PC-9 (cell line): ENCODE measurements at regions not wholly inside any gene's neighbourhood (a gene's known extent, or its start where the extent isn't known, plus 50 kb on each side); places are given as distances from the start of the nearest gene placed in this dataset.

Experiments used
- BruUV-seq: library from RNA; stranded (reverse); fragments of 400-500 nt; replicated peaks from 2 replicates; lab custom pipeline; 2021; lab: Mats Ljungman, UMichigan
- CTCF ChIA-PET: fragments of 300-600 bp; sonication (Branson Sonifier 250); formaldehyde crosslinking; loops from one replicate; lab custom pipeline; 2022; ENCODE audit warnings: antibody characterized with exemption; lab: Charles Lee
- POLR2A ChIA-PET: fragments of 300-600 bp; sonication (Branson Sonifier 250); formaldehyde crosslinking; loops from one replicate; lab custom pipeline; 2022; ENCODE audit warnings: antibody characterized with exemption; ENCODE audit not compliant: unreplicated experiment; lab: Charles Lee
- DNase-seq, 2 experiments: peaks; one replicate each; pipeline versions ENCODE4 v3.0.0 to v3.0.0-alpha.2; 2015 to 2022; ENCODE audit warnings: mixed read lengths in 1 of 2
- H2AFZ ChIP-seq: fragments of 200-600 bp; sonication (generic); 2 replicates; pipeline ENCODE4 v1.8.1; 2017; ENCODE audit warnings: antibody characterized with exemption
- H3F3A ChIP-seq: fragments of 200-600 bp; sonication (generic); 2 replicates; pipeline ENCODE4 v1.8.1; 2017; ENCODE audit warnings: antibody characterized with exemption, mild to moderate bottlenecking, low read depth; ENCODE audit not compliant: insufficient read depth
- H3K27ac ChIP-seq: fragments of 200-600 bp; sonication (generic); 2 replicates; pipeline ENCODE4 v1.6.1; 2016; ENCODE audit warnings: mixed run types
- H3K27me3 ChIP-seq: fragments of 200-600 bp; sonication (generic); 2 replicates; pipeline ENCODE4 v1.6.1; 2016; ENCODE audit warnings: low read depth, mixed run types; ENCODE audit not compliant: insufficient read depth
- H3K36me3 ChIP-seq: fragments of 200-600 bp; sonication (generic); 2 replicates; pipeline ENCODE4 v1.6.1; 2016; ENCODE audit warnings: low read depth, mixed run types
- H3K4me1 ChIP-seq: fragments of 200-600 bp; sonication (generic); replicated peaks from 2 replicates; pipeline ENCODE4 v1.6.1; 2016; ENCODE audit warnings: mixed run types; ENCODE audit not compliant: insufficient read depth
- H3K4me2 ChIP-seq: fragments of 200-600 bp; sonication (generic); 2 replicates; pipeline ENCODE4 v1.6.1; 2017; ENCODE audit warnings: mixed run types
- H3K4me3 ChIP-seq: fragments of 200-600 bp; sonication (generic); 2 replicates; pipeline ENCODE4 v1.6.1; 2016; ENCODE audit warnings: mixed run types
- H3K79me2 ChIP-seq: fragments of 200-600 bp; sonication (generic); 2 replicates; pipeline ENCODE4 v1.6.1; 2017; ENCODE audit warnings: low read depth, mixed run types
- H3K9me2 ChIP-seq: fragments of 200-600 bp; sonication (generic); 2 replicates; pipeline ENCODE4 v1.8.1; 2017; ENCODE audit warnings: mild to moderate bottlenecking; ENCODE audit not compliant: insufficient read depth
- H3K9me3 ChIP-seq: fragments of 200-600 bp; sonication (generic); 2 replicates; pipeline ENCODE4 v1.8.1; 2016; ENCODE audit warnings: low read depth; ENCODE audit not compliant: insufficient read depth
- H4K20me1 ChIP-seq: fragments of 200-600 bp; sonication (generic); 2 replicates; pipeline ENCODE4 v1.8.1; 2017; ENCODE audit not compliant: insufficient read depth
- CTCF ChIP-seq: fragments of 200-600 bp; sonication (generic); conservative IDR thresholded peaks from 2 replicates; pipeline ENCODE4 v1.6.1; 2017; ENCODE audit warnings: mixed run types, antibody characterized with exemption, mild to moderate bottlenecking, moderate library complexity
- EZH2 ChIP-seq: fragments of 200-600 bp; sonication (generic); IDR thresholded peaks from 2 replicates; pipeline ENCODE4 v1.8.0; 2017; ENCODE audit warnings: antibody characterized with exemption, low read depth
- intact Hi-C: fragments of 100-400 bp; cut with micrococcal nuclease; formaldehyde crosslinking; loops from one replicate; pipeline ENCODE4 v1.10.0; 2022; ENCODE audit not compliant: unreplicated experiment

DNA sequence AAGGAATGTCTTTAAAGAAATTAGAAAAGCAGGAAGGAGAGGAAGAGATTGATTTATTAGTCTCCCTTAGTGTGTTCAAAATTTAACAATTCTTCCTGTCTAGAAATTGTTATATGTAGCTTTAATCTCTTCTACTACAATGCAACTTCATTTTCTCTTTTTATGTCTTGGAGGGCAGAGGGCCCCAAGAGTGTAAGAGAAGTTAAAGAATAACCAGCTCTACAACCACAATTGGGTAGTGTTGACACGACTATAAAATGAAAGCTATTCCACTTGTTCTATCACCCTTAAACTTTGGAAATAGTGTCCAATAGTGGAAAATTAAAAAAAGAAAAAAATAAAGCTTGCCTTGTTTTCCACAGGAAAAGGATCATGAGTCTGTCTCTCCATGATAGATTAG, 82.6 kb upstream of the DPYD start:
- Histone ChIP-seq H3K4me3 (no peak overlapping the region), H3K4me2 (no peak overlapping the region), H3K9me2 (0 out of 2 replicates have a peak, but pooled peaks cover 5% of the 10 kb centered on the region), H3K27me3 (no peaks in the 10 kb centered on the region), H3F3A (no peaks in the 10 kb centered on the region), H3K36me3 (no peaks in the 10 kb centered on the region), H3K9me3 (no peaks in the 10 kb centered on the region), H2AFZ (no peak overlapping the region), H3K27ac (no peak overlapping the region), H3K79me2 (no peaks in the 10 kb centered on the region), H3K4me1 (peaks cover 15% of the 10 kb centered on the region), H4K20me1 (no peaks in the 10 kb centered on the region)
- ChIA-PET POLR2A (no interaction called here), CTCF (no interaction called here)
- DNase-seq, result no peak
- intact Hi-C loops, result loop anchor here (5.0 kb wide), 2 partner anchors 44 to 319 kb away; no protein-coding TSS in a partner anchor
- TF ChIP-seq EZH2 (no peak), CTCF (no peak)
- BruUV-seq, result no TSS peak

DNA sequence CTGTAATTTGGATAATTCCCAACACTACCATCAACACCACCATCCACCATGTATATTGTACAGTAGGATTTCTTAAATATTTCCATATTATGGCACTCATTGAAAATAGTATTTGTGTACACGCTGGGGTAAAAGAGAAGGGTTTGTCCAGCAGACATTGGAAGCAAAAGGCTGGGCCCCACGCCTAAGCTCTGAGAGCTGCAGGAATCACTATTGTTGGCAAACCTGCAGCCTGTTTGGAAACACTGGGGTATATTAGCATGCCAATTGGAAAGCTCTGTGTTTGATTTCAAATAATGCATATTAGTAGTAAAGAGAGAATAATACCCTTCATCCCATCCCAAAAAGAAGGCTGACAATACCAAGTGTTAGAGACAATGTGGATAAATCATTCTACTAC, 81.5 kb upstream of the DPYD start:
- DNase-seq, result no peak
- no peaks in the 10 kb centered on the region for H3K79me2 ChIP-seq
- H3K36me3 ChIP-seq, result no peaks in the 10 kb centered on the region
- H3F3A ChIP-seq, result no peaks in the 10 kb centered on the region
- TF ChIP-seq EZH2 (no peak), CTCF (no peak)
- no peaks in the 10 kb centered on the region for H3K27me3 ChIP-seq
- H2AFZ ChIP-seq, result no peak overlapping the region
- H3K4me2 ChIP-seq, result no peak overlapping the region
- POLR2A ChIA-PET, result no interaction called here
- no peaks in the 10 kb centered on the region for H3K9me3 ChIP-seq
- H3K4me1 ChIP-seq, result peaks cover 15% of the 10 kb centered on the region
- BruUV-seq, result no TSS peak
- H3K4me3 ChIP-seq, result no peak overlapping the region
- H4K20me1 ChIP-seq, result no peaks in the 10 kb centered on the region
- H3K27ac ChIP-seq, result no peak overlapping the region
- intact Hi-C loops, result loop anchor here (5.0 kb wide), 2 partner anchors 45 to 320 kb away; no protein-coding TSS in a partner anchor
- CTCF ChIA-PET, result no interaction called here
- H3K9me2 ChIP-seq, result 0 out of 2 replicates have a peak, but pooled peaks cover 5% of the 10 kb centered on the region

GRCh38 chr1:98001764-98002163, 80.9 kb upstream of the DPYD start:
- DNase-seq, result no peak
- intact Hi-C loops, result loop anchor here (5.0 kb wide), 2 partner anchors 46 to 321 kb away; no protein-coding TSS in a partner anchor
- Histone ChIP-seq H3F3A (no peaks in the 10 kb centered on the region), H3K4me1 (peaks cover 15% of the 10 kb centered on the region), H3K36me3 (no peaks in the 10 kb centered on the region), H3K4me2 (no peak overlapping the region), H4K20me1 (no peaks in the 10 kb centered on the region), H3K27ac (no peak overlapping the region), H3K9me3 (no peaks in the 10 kb centered on the region), H3K79me2 (no peaks in the 10 kb centered on the region), H3K4me3 (no peak overlapping the region), H3K27me3 (no peaks in the 10 kb centered on the region), H3K9me2 (0 out of 2 replicates have a peak, but pooled peaks cover 5% of the 10 kb centered on the region), H2AFZ (no peak overlapping the region)
- POLR2A ChIA-PET, result no interaction called here
- CTCF ChIA-PET, result no interaction called here
- no TSS peak for BruUV-seq
- TF ChIP-seq EZH2 (no peak), CTCF (peak; percentile 35; the same call in 1 of the 2 replicates)
